ENCODE measurements at regions not wholly inside any gene's neighbourhood (a gene's known extent, or its start where the extent isn't known, plus 50 kb on each side); places are given as distances from the start of the nearest gene placed in this dataset.
"Not testable (repeated sequence)": the region's sequence is repeated elsewhere in the genome, so short reads cannot be mapped to it uniquely, and the experiment has no call there.

DNA sequence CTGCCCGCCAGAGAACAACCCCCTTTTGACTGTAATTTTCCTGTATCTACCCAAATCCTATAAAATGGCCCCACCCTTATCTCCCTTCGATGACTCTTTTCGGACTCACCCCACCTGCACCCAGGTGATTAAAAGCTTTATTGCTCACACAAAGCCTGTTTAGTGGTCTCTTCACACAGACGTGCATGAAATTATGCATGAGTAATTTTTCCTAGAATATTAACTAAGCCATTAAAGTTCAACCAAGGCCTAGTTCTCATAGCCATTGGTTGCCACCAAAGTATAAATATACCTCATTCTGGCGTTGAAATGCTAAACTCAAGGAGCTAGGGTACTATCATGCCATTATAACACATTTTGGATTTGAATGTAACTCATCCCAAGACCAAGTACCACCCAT is 243.9 kb downstream of the ZNF608 start:
- Histone ChIP-seq H4K20me1 (ENCODE audit: insufficient read depth) (no peaks in the 10 kb centered on the region), H3K4me3 (IDR thresholded peaks at IDR 0.05; ENCODE audit: insufficient read depth, low read depth, low read length) (no peak overlapping the region), H3K4me2 (no peak overlapping the region), H2AFZ (ENCODE audit: low read depth) (no peak overlapping the region), H3K4me1 (ENCODE audit: low read depth, poor library complexity, severe bottlenecking) (no peaks in the 10 kb centered on the region), H3K27me3 (ENCODE audit: insufficient read depth, low read depth) (no peaks in the 10 kb centered on the region), H3K79me2 (ENCODE audit: insufficient read depth, low read depth) (no peaks in the 10 kb centered on the region), H3K36me3 (ENCODE audit: insufficient read depth) (no peaks in the 10 kb centered on the region), H3K9ac (no peak overlapping the region), H3K27ac (no peak overlapping the region)
- TF ChIP-seq, protein P1, sequence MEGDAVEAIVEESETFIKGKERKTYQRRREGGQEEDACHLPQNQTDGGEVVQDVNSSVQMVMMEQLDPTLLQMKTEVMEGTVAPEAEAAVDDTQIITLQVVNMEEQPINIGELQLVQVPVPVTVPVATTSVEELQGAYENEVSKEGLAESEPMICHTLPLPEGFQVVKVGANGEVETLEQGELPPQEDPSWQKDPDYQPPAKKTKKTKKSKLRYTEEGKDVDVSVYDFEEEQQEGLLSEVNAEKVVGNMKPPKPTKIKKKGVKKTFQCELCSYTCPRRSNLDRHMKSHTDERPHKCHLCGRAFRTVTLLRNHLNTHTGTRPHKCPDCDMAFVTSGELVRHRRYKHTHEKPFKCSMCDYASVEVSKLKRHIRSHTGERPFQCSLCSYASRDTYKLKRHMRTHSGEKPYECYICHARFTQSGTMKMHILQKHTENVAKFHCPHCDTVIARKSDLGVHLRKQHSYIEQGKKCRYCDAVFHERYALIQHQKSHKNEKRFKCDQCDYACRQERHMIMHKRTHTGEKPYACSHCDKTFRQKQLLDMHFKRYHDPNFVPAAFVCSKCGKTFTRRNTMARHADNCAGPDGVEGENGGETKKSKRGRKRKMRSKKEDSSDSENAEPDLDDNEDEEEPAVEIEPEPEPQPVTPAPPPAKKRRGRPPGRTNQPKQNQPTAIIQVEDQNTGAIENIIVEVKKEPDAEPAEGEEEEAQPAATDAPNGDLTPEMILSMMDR (conservative IDR thresholded peaks at IDR 0.05; ENCODE audit: low read depth, low read length), result no peak

DNA sequence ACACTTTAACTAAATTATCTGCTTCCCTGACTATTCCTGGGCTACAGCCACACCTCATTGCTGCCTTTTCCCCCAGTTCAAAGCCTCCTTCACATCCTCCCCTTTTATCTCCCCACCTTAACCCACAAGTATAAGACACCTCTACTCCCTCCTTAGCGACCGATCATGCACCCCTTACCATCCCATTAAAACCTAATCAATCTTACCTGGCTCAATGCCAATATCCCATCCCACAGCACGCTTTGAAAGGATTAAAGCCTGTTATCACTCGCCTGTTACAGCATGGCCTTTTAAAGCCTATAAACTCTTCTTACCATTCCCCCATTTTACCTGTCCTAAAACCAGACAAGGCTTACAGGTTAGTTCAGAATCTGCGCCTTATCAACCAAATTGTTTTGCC is 246.6 kb downstream of the ZNF608 start:
- not testable (repeated sequence) for H3K27ac ChIP-seq; H3K27me3 ChIP-seq (ENCODE audit: insufficient read depth, low read depth); H3K4me2 ChIP-seq; H3K79me2 ChIP-seq (ENCODE audit: insufficient read depth, low read depth); H3K9ac ChIP-seq; H2AFZ ChIP-seq (ENCODE audit: low read depth); H3K4me3 ChIP-seq (IDR thresholded peaks at IDR 0.05; ENCODE audit: insufficient read depth, low read depth, low read length); H3K36me3 ChIP-seq (ENCODE audit: insufficient read depth); H4K20me1 ChIP-seq (ENCODE audit: insufficient read depth); H3K4me1 ChIP-seq (ENCODE audit: low read depth, poor library complexity, severe bottlenecking)

DNA sequence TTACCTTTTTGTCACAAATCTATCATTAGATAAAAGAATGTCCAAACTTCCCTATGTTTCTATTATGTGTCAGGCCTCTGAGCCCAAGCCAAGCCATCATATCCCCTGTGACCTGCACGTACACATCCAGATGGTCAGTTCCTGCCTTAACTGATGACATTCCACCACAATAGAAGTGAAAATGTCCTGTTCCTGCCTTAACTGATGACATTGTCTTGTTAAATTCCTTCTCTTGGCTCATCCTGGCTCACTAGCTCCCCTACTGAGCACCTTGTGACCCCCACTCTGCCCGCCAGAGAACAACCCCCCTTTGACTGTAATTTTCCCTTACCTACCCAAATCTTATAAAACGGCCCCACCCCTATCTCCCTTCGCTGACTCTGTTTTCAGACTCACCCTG is 249.5 kb downstream of the ZNF608 start:
- not testable (repeated sequence) for H3K4me1 ChIP-seq (ENCODE audit: low read depth, poor library complexity, severe bottlenecking); H3K27me3 ChIP-seq (ENCODE audit: insufficient read depth, low read depth); H2AFZ ChIP-seq (ENCODE audit: low read depth); H3K4me2 ChIP-seq; H3K4me3 ChIP-seq (IDR thresholded peaks at IDR 0.05; ENCODE audit: insufficient read depth, low read depth, low read length); H4K20me1 ChIP-seq (ENCODE audit: insufficient read depth); H3K27ac ChIP-seq; H3K79me2 ChIP-seq (ENCODE audit: insufficient read depth, low read depth); H3K9ac ChIP-seq; H3K36me3 ChIP-seq (ENCODE audit: insufficient read depth)

GRCh38 chr5:124494540-124495116 is 251.8 kb downstream of the ZNF608 start:
- no peaks in the 10 kb centered on the region for H3K27me3 ChIP-seq (ENCODE audit: insufficient read depth, low read depth)
- H3K36me3 ChIP-seq (ENCODE audit: insufficient read depth), result no peaks in the 10 kb centered on the region
- H2AFZ ChIP-seq (ENCODE audit: low read depth), result no peak overlapping the region
- H4K20me1 ChIP-seq (ENCODE audit: insufficient read depth), result no peaks in the 10 kb centered on the region
- no peaks in the 10 kb centered on the region for H3K79me2 ChIP-seq (ENCODE audit: insufficient read depth, low read depth)
- TF ChIP-seq, protein P1 (conservative IDR thresholded peaks at IDR 0.05; ENCODE audit: low read depth, low read length), result no peak
- no peak overlapping the region for H3K4me3 ChIP-seq (IDR thresholded peaks at IDR 0.05; ENCODE audit: insufficient read depth, low read depth, low read length)
- no peak overlapping the region for H3K27ac ChIP-seq
- no peak overlapping the region for H3K4me2 ChIP-seq
- no peak overlapping the region for H3K9ac ChIP-seq
- H3K4me1 ChIP-seq (ENCODE audit: low read depth, poor library complexity, severe bottlenecking), result no peaks in the 10 kb centered on the region

- H2AFZ ChIP-seq (ENCODE audit: low read depth), result no peak overlapping the region
- H3K4me1 ChIP-seq (ENCODE audit: low read depth, poor library complexity, severe bottlenecking), result no peaks in the 10 kb centered on the region
- no peak overlapping the region for H3K4me2 ChIP-seq
- H3K27ac ChIP-seq, result no peak overlapping the region
- H3K4me3 ChIP-seq (IDR thresholded peaks at IDR 0.05; ENCODE audit: insufficient read depth, low read depth, low read length), result no peak overlapping the region
- no peak overlapping the region for H3K9ac ChIP-seq
- H3K79me2 ChIP-seq (ENCODE audit: insufficient read depth, low read depth), result no peaks in the 10 kb centered on the region
- H3K36me3 ChIP-seq (ENCODE audit: insufficient read depth), result no peaks in the 10 kb centered on the region
- no peaks in the 10 kb centered on the region for H3K27me3 ChIP-seq (ENCODE audit: insufficient read depth, low read depth)
- TF ChIP-seq, protein P1 (conservative IDR thresholded peaks at IDR 0.05; ENCODE audit: low read depth, low read length), result no peak
- H4K20me1 ChIP-seq (ENCODE audit: insufficient read depth), result no peaks in the 10 kb centered on the region
Measured at GRCh38 chr5:124492444-124493224, 253.8 kb downstream of the ZNF608 start.

GRCh38 chr5:124490315-124490714 is 256.1 kb downstream of the ZNF608 start:
- H3K79me2 ChIP-seq (ENCODE audit: insufficient read depth, low read depth); H3K27ac ChIP-seq; H3K9ac ChIP-seq; H2AFZ ChIP-seq (ENCODE audit: low read depth); H3K4me1 ChIP-seq (ENCODE audit: low read depth, poor library complexity, severe bottlenecking); H3K36me3 ChIP-seq (ENCODE audit: insufficient read depth); H3K4me2 ChIP-seq; H4K20me1 ChIP-seq (ENCODE audit: insufficient read depth); H3K4me3 ChIP-seq (IDR thresholded peaks at IDR 0.05; ENCODE audit: insufficient read depth, low read depth, low read length); H3K27me3 ChIP-seq (ENCODE audit: insufficient read depth, low read depth): not testable (repeated sequence)
